ENCODE measurements at regions not wholly inside any gene's neighbourhood (a gene's known extent, or its start where the extent isn't known, plus 50 kb on each side); places are given as distances from the start of the nearest gene placed in this dataset.

GRCh38 chr13:68272652-68273051 lies 1042.5 kb upstream of the PCDH9 start:
- H3K4me1 Mint-ChIP-seq (ENCODE audit: low read depth): no peaks in the 10 kb centered on the region
- H3K4me3 Mint-ChIP-seq (ENCODE audit: low read depth): no peak overlapping the region
- no peaks in the 10 kb centered on the region for H3K27me3 Mint-ChIP-seq
- peaks cover 3% of the 10 kb centered on the region for H3K36me3 Mint-ChIP-seq (ENCODE audit: insufficient read depth)
- no peak for TF ChIP-seq CTCF (IDR thresholded peaks at IDR 0.05; ENCODE audit: unreplicated experiment)
- H3K9me3 Mint-ChIP-seq (ENCODE audit: low read depth): peaks cover 17% of the 10 kb centered on the region
- no peak overlapping the region for H3K27ac Mint-ChIP-seq
- no peak for DNase-seq (ENCODE audit: low spot score, unreplicated experiment)

DNA sequence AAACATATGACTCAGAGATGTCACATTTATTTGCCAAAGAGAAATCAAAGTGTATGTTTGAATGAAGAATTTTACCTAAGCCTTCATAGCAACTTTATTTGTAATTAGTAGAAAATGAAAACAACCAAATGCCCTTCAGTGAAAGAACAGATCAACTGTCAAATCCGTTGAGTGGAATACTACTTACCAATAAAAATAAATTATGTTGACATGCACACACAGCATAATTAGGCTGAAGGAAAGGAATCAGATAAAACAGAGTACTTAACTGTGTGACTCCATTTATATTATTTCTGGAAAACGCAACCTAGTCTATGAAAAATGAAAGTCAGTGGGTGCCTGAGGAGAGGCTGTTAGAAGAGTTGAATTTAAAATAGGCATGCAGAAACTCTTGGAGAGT lies 1034.6 kb upstream of the PCDH9 start:
- H3K9me3 Mint-ChIP-seq (ENCODE audit: low read depth): no peaks in the 10 kb centered on the region
- no peak overlapping the region for H3K27ac Mint-ChIP-seq
- no peak for DNase-seq (ENCODE audit: low spot score, unreplicated experiment)
- no peaks in the 10 kb centered on the region for H3K4me1 Mint-ChIP-seq (ENCODE audit: low read depth)
- no peaks in the 10 kb centered on the region for H3K36me3 Mint-ChIP-seq (ENCODE audit: insufficient read depth)
- no peaks in the 10 kb centered on the region for H3K27me3 Mint-ChIP-seq
- no peak for TF ChIP-seq CTCF (IDR thresholded peaks at IDR 0.05; ENCODE audit: unreplicated experiment)
- no peak overlapping the region for H3K4me3 Mint-ChIP-seq (ENCODE audit: low read depth)

DNA sequence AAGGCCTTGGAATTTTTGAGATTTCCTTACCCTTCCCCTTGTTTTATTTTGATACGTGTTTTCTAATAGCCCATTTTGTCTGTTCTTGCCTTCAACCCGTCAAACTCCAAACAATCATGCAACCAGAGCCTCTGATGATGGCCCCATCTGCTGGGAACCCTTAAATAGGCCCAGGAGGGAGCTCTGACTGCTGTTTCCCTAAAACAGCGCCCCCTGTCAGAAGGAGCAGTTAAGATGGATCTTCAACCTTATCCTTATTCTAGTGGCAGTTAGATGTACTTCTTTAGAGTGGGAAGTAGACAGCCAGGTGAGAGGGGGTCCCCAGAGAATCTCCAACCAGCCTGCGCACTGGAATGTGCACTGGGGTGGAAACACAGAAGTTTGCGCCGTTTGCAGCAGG lies 1031.0 kb upstream of the PCDH9 start:
- no peaks in the 10 kb centered on the region for H3K36me3 Mint-ChIP-seq (ENCODE audit: insufficient read depth)
- TF ChIP-seq CTCF (IDR thresholded peaks at IDR 0.05; ENCODE audit: unreplicated experiment): no peak
- peaks cover 6% of the 10 kb centered on the region for H3K4me1 Mint-ChIP-seq (ENCODE audit: low read depth)
- H3K9me3 Mint-ChIP-seq (ENCODE audit: low read depth): no peaks in the 10 kb centered on the region
- H3K27me3 Mint-ChIP-seq: no peaks in the 10 kb centered on the region
- no peak overlapping the region for H3K4me3 Mint-ChIP-seq (ENCODE audit: low read depth)
- DNase-seq (ENCODE audit: low spot score, unreplicated experiment): no peak
- H3K27ac Mint-ChIP-seq: no peak overlapping the region

DNA sequence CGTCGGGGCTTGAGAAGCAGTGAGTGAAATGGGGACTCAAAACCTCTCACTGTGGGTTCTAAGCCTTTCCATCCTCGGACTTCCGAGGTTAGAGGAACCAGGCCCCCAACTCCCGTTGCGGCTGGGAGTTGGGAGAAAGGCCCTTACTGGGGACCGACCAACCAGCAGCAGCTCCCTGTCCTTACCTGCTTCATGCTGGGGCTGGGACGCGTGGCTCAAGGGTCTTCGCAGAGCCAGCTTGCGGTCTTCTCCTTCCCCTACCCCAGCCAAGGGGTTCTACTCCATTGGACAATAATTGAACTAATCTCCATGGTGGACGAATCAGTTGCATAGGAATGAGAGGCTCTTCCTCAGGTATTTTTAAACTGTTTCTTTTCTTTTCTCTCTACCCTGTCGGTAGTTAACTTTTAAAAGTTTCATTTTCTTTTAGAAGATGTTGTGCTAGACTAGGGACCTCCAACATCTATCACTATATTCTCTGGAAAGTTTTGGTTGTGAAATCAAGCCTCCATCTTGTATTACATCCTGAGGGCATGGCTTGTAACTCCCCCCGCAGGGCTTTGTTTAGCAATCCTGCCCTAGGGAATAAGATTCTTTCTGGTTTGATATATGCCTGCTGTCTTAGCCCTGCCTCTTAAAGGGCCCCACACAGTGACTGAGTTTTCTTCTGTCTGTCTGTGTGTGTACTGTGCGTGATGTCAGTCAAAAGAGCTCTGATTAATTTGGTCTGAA lies 1027.1 kb upstream of the PCDH9 start:
- DNase-seq (ENCODE audit: low spot score, unreplicated experiment): no peak
- H3K36me3 Mint-ChIP-seq (ENCODE audit: insufficient read depth): no peaks in the 10 kb centered on the region
- H3K27me3 Mint-ChIP-seq: no peaks in the 10 kb centered on the region
- no peak overlapping the region for H3K4me3 Mint-ChIP-seq (ENCODE audit: low read depth)
- H3K27ac Mint-ChIP-seq: no peak overlapping the region
- H3K9me3 Mint-ChIP-seq (ENCODE audit: low read depth): no peaks in the 10 kb centered on the region
- H3K4me1 Mint-ChIP-seq (ENCODE audit: low read depth): peaks cover 6% of the 10 kb centered on the region
- no peak for TF ChIP-seq CTCF (IDR thresholded peaks at IDR 0.05; ENCODE audit: unreplicated experiment)

GRCh38 chr13:68254151-68254550 lies 1024.0 kb upstream of the PCDH9 start:
- H3K4me1 Mint-ChIP-seq (ENCODE audit: low read depth): peaks cover 6% of the 10 kb centered on the region
- no peak overlapping the region for H3K27ac Mint-ChIP-seq
- TF ChIP-seq CTCF (IDR thresholded peaks at IDR 0.05; ENCODE audit: unreplicated experiment): no peak
- no peaks in the 10 kb centered on the region for H3K27me3 Mint-ChIP-seq
- no peak overlapping the region for H3K4me3 Mint-ChIP-seq (ENCODE audit: low read depth)
- H3K9me3 Mint-ChIP-seq (ENCODE audit: low read depth): no peaks in the 10 kb centered on the region
- no peaks in the 10 kb centered on the region for H3K36me3 Mint-ChIP-seq (ENCODE audit: insufficient read depth)
- no peak for DNase-seq (ENCODE audit: low spot score, unreplicated experiment)

Data from progenitor cell of endocrine pancreas (in vitro differentiated cells).